GM23338 (cell line): ENCODE measurements at regions not wholly inside any gene's neighbourhood (a gene's known extent, or its start where the extent isn't known, plus 50 kb on each side); places are given as distances from the start of the nearest gene placed in this dataset.

Experiments
- ATAC-seq: fragments of 200-7000 bp; cut with Tn5 transposase; 3 replicates; pipeline ENCODE4 v1.9.1; 2020
- DNase-seq: peaks from one replicate; pipeline ENCODE4 v3.0.0-alpha.2; 2015; ENCODE audit warnings: low spot score
- H2AFZ ChIP-seq: fragments of 200-600 bp; sonication (generic); 2 replicates; pipeline ENCODE4 v1.8.0; 2016; ENCODE audit warnings: antibody characterized with exemption, mild to moderate bottlenecking, moderate library complexity
- H3F3A ChIP-seq: fragments of 200-600 bp; sonication (generic); replicated peaks from 2 replicates; pipeline ENCODE4 v1.8.0; 2017; ENCODE audit warnings: antibody characterized with exemption, mixed run types, low read depth
- H3K27ac ChIP-seq: fragments of 200-600 bp; sonication (generic); 2 replicates; pipeline ENCODE4 v1.6.1; 2016; ENCODE audit warnings: low read depth
- H3K27me3 ChIP-seq: fragments of 200-600 bp; sonication (generic); 2 replicates; pipeline ENCODE4 v1.8.0; 2016; ENCODE audit warnings: mild to moderate bottlenecking, mixed run types, moderate library complexity; ENCODE audit not compliant: insufficient read depth
- H3K36me3 ChIP-seq: fragments of 200-600 bp; sonication (generic); 2 replicates; pipeline ENCODE4 v1.8.0; 2016; ENCODE audit warnings: mild to moderate bottlenecking; ENCODE audit not compliant: insufficient read depth
- H3K4me1 ChIP-seq: fragments of 200-600 bp; sonication (generic); 2 replicates; pipeline ENCODE4 v1.8.0; 2016; ENCODE audit warnings: mild to moderate bottlenecking, moderate library complexity; ENCODE audit not compliant: insufficient read depth
- H3K4me2 ChIP-seq: fragments of 200-600 bp; sonication (generic); 2 replicates; pipeline ENCODE4 v1.7.1; 2017; ENCODE audit warnings: mixed run types
- H3K4me3 ChIP-seq: fragments of 200-600 bp; sonication (generic); 2 replicates; pipeline ENCODE4 v1.6.1; 2016; ENCODE audit warnings: mixed run types
- H3K79me2 ChIP-seq: fragments of 200-600 bp; sonication (generic); replicated peaks from 2 replicates; pipeline ENCODE4 v1.8.0; 2017; ENCODE audit warnings: mild to moderate bottlenecking; ENCODE audit not compliant: insufficient read depth
- H3K9me2 ChIP-seq: fragments of 200-600 bp; sonication (generic); 2 replicates; pipeline ENCODE4 v1.8.0; 2017; ENCODE audit not compliant: insufficient read depth
- H4K20me1 ChIP-seq: fragments of 200-600 bp; sonication (generic); replicated peaks from 2 replicates; pipeline ENCODE4 v1.8.0; 2017; ENCODE audit warnings: mild to moderate bottlenecking; ENCODE audit not compliant: insufficient read depth
- H3K27ac Mint-ChIP-seq: 2 replicates; pipeline ENCODE4 v1.8.0; 2020; ENCODE audit warnings: inconsistent platforms, mild to moderate bottlenecking, moderate library complexity, mixed read lengths
- H3K27me3 Mint-ChIP-seq: 3 replicates; pipeline ENCODE4 v1.8.0; 2022; ENCODE audit warnings: low read depth, mild to moderate bottlenecking, moderate library complexity, mixed read lengths, inconsistent platforms; ENCODE audit not compliant: insufficient read depth, poor library complexity
- H3K36me3 Mint-ChIP-seq: 3 replicates; pipeline ENCODE4 v1.8.0; 2021; ENCODE audit warnings: low read depth, mild to moderate bottlenecking, inconsistent platforms, moderate library complexity, mixed read lengths
- H3K4me1 Mint-ChIP-seq: 3 replicates; pipeline ENCODE4 v1.8.0; 2020; ENCODE audit warnings: mild to moderate bottlenecking, inconsistent platforms, mixed read lengths
- H3K4me3 Mint-ChIP-seq: 3 replicates; pipeline ENCODE4 v1.8.0; 2021; ENCODE audit warnings: moderate library complexity, mild to moderate bottlenecking, inconsistent platforms, mixed read lengths
- H3K9me3 Mint-ChIP-seq: 3 replicates; pipeline ENCODE4 v1.8.0; 2020; ENCODE audit warnings: moderate library complexity, mild to moderate bottlenecking, inconsistent platforms, mixed read lengths
- CREB1 ChIP-seq: fragments of 250-450 bp; sonication (Bioruptor Pico); IDR thresholded peaks from 2 replicates; pipeline ENCODE4 v1.5.0; 2020; ENCODE audit warnings: low read depth, mild to moderate bottlenecking, moderate library complexity
- CTCF ChIP-seq, 2 experiments: fragments of 200-600 bp in 1 of 2; sonication (generic) in 1 of 2; conservative IDR thresholded peaks; 2 replicates each; pipeline versions ENCODE4 v1.5.1 to v1.6.1; 2016 to 2017; ENCODE audit warnings: antibody characterized with exemption in 2 of 2, low read depth in 2 of 2, mild to moderate bottlenecking in 2 of 2, moderate library complexity in 1 of 2
- ETS1 ChIP-seq: IDR thresholded peaks from 2 replicates; pipeline ENCODE4 v1.6.1; 2016; ENCODE audit warnings: antibody characterized with exemption
- EZH2 ChIP-seq: fragments of 200-600 bp; sonication (generic); IDR thresholded peaks from one replicate; pipeline ENCODE4 v1.8.0; 2017; ENCODE audit warnings: antibody characterized with exemption, mild to moderate bottlenecking, low read depth; ENCODE audit not compliant: unreplicated experiment
- EZH2phosphoT487 ChIP-seq: fragments of 200-600 bp; sonication (generic); IDR thresholded peaks from one replicate; pipeline ENCODE4 v1.8.1; 2018; ENCODE audit warnings: antibody characterized with exemption; ENCODE audit not compliant: unreplicated experiment
- JUNB ChIP-seq: IDR thresholded peaks from one replicate; pipeline ENCODE4 v1.6.1; 2016; ENCODE audit warnings: antibody characterized with exemption; ENCODE audit not compliant: unreplicated experiment
- NANOG ChIP-seq: IDR thresholded peaks from 2 replicates; pipeline ENCODE4 v1.6.1; 2016; ENCODE audit warnings: antibody characterized with exemption, borderline replicate concordance
- POLR2AphosphoS5 ChIP-seq: IDR thresholded peaks from 2 replicates; pipeline ENCODE4 v1.6.1; 2016; ENCODE audit warnings: antibody characterized with exemption, low read depth
- STAT1 ChIP-seq: IDR thresholded peaks from one replicate; pipeline ENCODE4 v1.6.1; 2016; ENCODE audit warnings: antibody characterized with exemption; ENCODE audit not compliant: unreplicated experiment
- ZNF114 ChIP-seq: fragments of 250-450 bp; sonication (Bioruptor Pico); IDR thresholded peaks from 2 replicates; pipeline ENCODE4 v1.5.0; 2020; ENCODE audit warnings: mild to moderate bottlenecking, moderate library complexity
- ZNF331 ChIP-seq: fragments of 250-450 bp; sonication (Bioruptor Pico); IDR thresholded peaks from 2 replicates; pipeline ENCODE4 v1.5.0; 2020; ENCODE audit warnings: low read depth, mild to moderate bottlenecking, moderate library complexity
- TF ChIP-seq, protein P1 (sequence below): fragments of 250-450 bp; sonication (Bioruptor Pico); IDR thresholded peaks from 2 replicates; pipeline ENCODE4 v1.5.0; 2020; ENCODE audit warnings: mild to moderate bottlenecking, moderate library complexity
- TF ChIP-seq, protein P2 (sequence below): IDR thresholded peaks from one replicate; pipeline ENCODE4 v1.6.1; 2018; ENCODE audit warnings: antibody characterized with exemption; ENCODE audit not compliant: unreplicated experiment

DNA sequence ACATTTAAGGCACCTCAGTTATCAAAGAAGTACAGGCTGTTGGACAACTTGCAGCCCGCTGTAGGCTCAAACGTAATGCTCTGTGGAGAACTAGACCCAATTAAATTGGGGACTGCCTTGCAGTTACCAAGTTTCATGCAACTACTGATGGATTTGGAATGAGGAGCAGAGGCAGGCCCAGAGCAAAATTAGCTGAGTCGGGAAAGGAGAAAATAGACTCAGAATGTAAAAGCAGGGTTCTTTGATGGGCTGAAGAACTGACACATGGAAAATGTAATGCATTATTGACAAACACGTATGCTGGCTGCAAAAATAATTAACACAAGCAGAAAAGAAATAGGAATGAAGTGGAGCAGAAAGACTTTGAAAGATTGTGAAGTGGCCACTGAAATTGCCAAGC, 432.7 kb upstream of the HNRNPA3 start:
- Histone ChIP-seq H3K79me2 (no peaks in the 10 kb centered on the region), H3K4me3 (no peak overlapping the region), H2AFZ (peak overlapping the region; percentile 80; the same call in 1 of the 2 replicates), H3K4me2 (no peak overlapping the region), H3F3A (no peaks in the 10 kb centered on the region), H3K27me3 (no peaks in the 10 kb centered on the region), H3K36me3 (no peaks in the 10 kb centered on the region), H3K27ac (no peak overlapping the region), H3K9me2 (peaks cover 33% of the 10 kb centered on the region), H3K4me1 (no peaks in the 10 kb centered on the region), H4K20me1 (no peaks in the 10 kb centered on the region)
- peaks cover 2% of the 10 kb centered on the region for H3K27me3 Mint-ChIP-seq
- no peak overlapping the region for H3K27ac Mint-ChIP-seq
- TF ChIP-seq ETS1 (no peak), CREB1 (CRISPR knock-in tag) (no peak), STAT1 (no peak), JUNB (no peak), ZNF331 (no peak), NANOG (no peak), CTCF (conservative IDR thresholded peaks at IDR 0.05; ENCODE audit: low read depth in 2 of 2) (no peak), ZNF114 (CRISPR knock-in tag) (no peak), EZH2 (no peak), EZH2phosphoT487 (no peak), POLR2AphosphoS5 (no peak)
- TF ChIP-seq, protein P1, sequence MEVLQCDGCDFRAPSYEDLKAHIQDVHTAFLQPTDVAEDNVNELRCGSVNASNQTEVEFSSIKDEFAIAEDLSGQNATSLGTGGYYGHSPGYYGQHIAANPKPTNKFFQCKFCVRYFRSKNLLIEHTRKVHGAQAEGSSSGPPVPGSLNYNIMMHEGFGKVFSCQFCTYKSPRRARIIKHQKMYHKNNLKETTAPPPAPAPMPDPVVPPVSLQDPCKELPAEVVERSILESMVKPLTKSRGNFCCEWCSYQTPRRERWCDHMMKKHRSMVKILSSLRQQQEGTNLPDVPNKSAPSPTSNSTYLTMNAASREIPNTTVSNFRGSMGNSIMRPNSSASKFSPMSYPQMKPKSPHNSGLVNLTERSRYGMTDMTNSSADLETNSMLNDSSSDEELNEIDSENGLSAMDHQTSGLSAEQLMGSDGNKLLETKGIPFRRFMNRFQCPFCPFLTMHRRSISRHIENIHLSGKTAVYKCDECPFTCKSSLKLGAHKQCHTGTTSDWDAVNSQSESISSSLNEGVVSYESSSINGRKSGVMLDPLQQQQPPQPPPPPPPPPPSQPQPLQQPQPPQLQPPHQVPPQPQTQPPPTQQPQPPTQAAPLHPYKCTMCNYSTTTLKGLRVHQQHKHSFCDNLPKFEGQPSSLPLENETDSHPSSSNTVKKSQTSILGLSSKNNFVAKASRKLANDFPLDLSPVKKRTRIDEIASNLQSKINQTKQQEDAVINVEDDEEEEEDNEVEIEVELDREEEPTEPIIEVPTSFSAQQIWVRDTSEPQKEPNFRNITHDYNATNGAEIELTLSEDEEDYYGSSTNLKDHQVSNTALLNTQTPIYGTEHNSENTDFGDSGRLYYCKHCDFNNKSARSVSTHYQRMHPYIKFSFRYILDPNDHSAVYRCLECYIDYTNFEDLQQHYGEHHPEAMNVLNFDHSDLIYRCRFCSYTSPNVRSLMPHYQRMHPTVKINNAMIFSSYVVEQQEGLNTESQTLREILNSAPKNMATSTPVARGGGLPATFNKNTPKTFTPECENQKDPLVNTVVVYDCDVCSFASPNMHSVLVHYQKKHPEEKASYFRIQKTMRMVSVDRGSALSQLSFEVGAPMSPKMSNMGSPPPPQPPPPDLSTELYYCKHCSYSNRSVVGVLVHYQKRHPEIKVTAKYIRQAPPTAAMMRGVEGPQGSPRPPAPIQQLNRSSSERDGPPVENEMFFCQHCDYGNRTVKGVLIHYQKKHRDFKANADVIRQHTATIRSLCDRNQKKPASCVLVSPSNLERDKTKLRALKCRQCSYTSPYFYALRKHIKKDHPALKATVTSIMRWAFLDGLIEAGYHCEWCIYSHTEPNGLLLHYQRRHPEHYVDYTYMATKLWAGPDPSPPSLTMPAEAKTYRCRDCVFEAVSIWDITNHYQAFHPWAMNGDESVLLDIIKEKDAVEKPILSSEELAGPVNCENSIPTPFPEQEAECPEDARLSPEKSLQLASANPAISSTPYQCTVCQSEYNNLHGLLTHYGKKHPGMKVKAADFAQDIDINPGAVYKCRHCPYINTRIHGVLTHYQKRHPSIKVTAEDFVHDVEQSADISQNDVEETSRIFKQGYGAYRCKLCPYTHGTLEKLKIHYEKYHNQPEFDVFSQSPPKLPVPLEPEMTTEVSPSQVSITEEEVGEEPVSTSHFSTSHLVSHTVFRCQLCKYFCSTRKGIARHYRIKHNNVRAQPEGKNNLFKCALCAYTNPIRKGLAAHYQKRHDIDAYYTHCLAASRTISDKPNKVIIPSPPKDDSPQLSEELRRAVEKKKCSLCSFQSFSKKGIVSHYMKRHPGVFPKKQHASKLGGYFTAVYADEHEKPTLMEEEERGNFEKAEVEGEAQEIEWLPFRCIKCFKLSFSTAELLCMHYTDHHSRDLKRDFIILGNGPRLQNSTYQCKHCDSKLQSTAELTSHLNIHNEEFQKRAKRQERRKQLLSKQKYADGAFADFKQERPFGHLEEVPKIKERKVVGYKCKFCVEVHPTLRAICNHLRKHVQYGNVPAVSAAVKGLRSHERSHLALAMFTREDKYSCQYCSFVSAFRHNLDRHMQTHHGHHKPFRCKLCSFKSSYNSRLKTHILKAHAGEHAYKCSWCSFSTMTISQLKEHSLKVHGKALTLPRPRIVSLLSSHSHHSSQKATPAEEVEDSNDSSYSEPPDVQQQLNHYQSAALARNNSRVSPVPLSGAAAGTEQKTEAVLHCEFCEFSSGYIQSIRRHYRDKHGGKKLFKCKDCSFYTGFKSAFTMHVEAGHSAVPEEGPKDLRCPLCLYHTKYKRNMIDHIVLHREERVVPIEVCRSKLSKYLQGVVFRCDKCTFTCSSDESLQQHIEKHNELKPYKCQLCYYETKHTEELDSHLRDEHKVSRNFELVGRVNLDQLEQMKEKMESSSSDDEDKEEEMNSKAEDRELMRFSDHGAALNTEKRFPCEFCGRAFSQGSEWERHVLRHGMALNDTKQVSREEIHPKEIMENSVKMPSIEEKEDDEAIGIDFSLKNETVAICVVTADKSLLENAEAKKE (CRISPR knock-in tag), result no peak
- TF ChIP-seq, protein P2, sequence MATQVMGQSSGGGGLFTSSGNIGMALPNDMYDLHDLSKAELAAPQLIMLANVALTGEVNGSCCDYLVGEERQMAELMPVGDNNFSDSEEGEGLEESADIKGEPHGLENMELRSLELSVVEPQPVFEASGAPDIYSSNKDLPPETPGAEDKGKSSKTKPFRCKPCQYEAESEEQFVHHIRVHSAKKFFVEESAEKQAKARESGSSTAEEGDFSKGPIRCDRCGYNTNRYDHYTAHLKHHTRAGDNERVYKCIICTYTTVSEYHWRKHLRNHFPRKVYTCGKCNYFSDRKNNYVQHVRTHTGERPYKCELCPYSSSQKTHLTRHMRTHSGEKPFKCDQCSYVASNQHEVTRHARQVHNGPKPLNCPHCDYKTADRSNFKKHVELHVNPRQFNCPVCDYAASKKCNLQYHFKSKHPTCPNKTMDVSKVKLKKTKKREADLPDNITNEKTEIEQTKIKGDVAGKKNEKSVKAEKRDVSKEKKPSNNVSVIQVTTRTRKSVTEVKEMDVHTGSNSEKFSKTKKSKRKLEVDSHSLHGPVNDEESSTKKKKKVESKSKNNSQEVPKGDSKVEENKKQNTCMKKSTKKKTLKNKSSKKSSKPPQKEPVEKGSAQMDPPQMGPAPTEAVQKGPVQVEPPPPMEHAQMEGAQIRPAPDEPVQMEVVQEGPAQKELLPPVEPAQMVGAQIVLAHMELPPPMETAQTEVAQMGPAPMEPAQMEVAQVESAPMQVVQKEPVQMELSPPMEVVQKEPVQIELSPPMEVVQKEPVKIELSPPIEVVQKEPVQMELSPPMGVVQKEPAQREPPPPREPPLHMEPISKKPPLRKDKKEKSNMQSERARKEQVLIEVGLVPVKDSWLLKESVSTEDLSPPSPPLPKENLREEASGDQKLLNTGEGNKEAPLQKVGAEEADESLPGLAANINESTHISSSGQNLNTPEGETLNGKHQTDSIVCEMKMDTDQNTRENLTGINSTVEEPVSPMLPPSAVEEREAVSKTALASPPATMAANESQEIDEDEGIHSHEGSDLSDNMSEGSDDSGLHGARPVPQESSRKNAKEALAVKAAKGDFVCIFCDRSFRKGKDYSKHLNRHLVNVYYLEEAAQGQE, result no peak
- H3K9me3 Mint-ChIP-seq, result no peaks in the 10 kb centered on the region; the same call in 2 of the 3 replicates
- H3K4me3 Mint-ChIP-seq, result no peak overlapping the region
- ATAC-seq, result no peak
- H3K4me1 Mint-ChIP-seq, result peaks cover 6% of the 10 kb centered on the region
- DNase-seq, result no peak
- H3K36me3 Mint-ChIP-seq, result 0 out of 3 replicates have a peak, but pooled peaks cover 3% of the 10 kb centered on the region
